ENCODE measurements at regions not wholly inside any gene's neighbourhood (a gene's known extent, or its start where the extent isn't known, plus 50 kb on each side); places are given as distances from the start of the nearest gene placed in this dataset.

DNA sequence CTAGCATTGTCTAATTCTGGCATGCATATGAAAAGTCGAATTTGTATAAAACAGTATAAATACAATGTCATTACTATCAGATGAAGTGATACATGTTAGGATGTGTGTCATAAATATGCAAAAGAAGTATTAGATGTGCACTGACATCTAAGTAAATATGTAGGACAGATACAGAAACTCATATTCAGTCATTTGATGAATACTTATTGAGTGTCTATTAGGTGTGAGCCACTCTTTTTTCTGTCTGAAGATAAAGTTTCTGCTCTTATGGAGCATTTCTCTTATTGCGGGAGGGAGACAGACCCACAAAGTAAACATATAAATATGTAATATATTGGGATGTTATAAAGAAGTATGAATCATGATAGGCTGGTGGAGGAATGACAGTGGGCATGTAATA, 426.6 kb upstream of the B3GALT2 start:
- no peak for DNase-seq

GRCh38 chr1:193609592-193609991, 423.2 kb upstream of the B3GALT2 start:
- no peak for DNase-seq

DNA sequence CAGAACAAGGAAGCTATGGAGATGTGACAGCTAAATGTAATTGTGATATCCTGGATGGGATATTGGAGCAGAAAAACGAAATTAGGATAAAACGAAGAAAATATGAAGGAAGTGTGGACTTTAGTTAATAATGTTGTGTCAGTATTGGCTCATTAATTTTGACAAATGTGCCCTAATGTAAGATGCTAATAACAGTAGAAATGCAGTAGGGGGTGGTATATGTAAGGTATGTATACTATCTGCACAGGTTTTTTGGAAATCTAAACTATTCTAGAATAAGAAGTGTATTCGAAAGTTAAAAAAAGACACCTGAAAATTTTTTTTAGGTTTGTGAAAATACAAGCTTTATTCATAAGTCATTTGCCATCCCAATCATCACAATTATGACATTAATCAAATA, 421.4 kb upstream of the B3GALT2 start:
- no peak for DNase-seq

GRCh38 chr1:193606035-193606434, 419.6 kb upstream of the B3GALT2 start:
- DNase-seq, result no peak

GRCh38 chr1:193602705-193603104, 416.3 kb upstream of the B3GALT2 start:
- no peak for DNase-seq

GRCh38 chr1:193593147-193593885, 406.9 kb upstream of the B3GALT2 start:
- no peak for DNase-seq

DNA sequence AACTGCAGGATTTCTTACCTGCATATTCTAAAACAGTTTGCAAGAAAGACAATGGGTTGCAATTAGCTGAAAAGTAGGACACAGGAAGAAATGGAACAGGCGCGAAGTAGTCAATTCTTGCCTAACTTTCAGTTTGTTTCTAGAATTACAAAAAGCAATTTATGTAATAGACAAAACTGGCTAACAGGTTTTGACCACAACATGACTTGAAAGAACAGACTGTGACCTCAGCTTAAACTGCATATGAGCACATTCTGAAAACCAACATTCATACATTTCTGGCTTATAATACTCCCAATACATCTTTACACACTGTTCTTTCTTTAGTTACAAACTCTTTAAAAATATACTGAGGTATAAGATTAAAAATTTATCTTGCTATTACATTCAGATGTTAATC, 405.9 kb upstream of the B3GALT2 start:
- DNase-seq, result no peak

GRCh38 chr1:193590102-193590501, 403.7 kb upstream of the B3GALT2 start:
- DNase-seq, result no peak

DNA sequence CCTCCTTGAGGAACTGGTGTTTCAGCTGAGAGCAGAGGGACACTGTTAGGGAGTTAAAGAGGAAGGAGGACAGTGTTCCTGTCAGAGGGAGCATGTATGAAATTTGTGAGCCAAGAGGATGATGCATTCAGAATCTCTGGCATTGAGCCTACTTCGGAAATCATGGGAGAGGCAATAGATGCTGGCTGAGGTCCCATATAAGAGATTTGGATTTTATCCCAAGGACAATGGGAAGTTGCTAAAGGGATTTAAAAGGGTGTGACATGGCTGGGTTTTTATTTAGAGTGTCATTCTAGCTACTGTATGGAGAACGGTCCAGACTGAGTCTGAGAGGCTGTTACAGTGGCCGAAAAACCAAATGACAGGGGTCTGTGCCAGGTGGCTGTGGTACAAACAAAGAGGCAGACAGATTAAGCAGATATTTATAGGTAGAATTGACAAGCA, 403.2 kb upstream of the B3GALT2 start:
- DNase-seq, result peak; percentile 58

GRCh38 chr1:193588311-193589082, 402.1 kb upstream of the B3GALT2 start:
- peak; percentile 77 for DNase-seq

DNA sequence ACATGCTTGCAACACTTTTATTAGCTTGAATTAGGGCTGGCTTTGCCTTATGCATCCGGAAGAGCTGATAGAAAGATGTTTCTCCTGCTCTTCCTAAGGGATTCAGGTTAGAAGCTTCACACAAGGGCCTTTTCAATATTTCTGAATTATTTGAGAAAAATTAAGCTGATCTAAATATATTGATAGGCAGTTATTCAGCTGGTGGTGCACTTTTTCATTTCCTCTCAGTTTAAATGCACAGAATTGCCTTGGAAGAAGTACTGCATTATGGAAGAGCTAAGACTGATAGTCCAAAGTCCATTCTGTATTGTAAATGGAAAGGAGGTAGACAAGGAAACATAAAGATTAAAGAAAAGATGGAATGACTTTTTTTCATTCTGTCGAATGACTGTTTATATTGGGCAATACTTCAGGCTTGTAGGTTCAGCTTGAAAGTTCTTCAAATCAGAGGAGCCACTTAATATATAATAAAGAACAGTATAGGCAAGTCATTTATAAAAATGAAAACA, 398.4 kb upstream of the B3GALT2 start:
- no peak for DNase-seq

DNA sequence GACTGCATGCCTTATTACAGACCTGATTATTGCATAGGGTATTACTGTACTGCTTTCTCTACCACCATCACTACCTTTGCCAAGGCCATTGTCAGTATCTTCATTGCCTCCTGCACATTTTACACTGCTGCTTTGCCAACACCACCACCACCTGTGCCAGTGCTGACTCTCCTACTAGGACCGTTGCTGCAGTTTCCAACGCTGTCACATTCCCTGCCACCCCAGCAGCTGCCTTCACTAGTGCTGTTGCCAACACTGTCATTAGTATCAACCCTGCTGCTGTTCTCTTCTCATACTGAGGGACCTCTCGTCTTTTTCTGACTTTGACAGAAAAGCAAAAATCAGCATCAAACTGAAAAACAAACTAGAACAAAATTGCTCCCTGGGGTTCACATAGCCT, 394.9 kb upstream of the B3GALT2 start:
- peak; percentile 85 for DNase-seq

- DNase-seq, result no peak
Observed at GRCh38 chr1:193580419-193580818, 394.0 kb upstream of the B3GALT2 start.

DNA sequence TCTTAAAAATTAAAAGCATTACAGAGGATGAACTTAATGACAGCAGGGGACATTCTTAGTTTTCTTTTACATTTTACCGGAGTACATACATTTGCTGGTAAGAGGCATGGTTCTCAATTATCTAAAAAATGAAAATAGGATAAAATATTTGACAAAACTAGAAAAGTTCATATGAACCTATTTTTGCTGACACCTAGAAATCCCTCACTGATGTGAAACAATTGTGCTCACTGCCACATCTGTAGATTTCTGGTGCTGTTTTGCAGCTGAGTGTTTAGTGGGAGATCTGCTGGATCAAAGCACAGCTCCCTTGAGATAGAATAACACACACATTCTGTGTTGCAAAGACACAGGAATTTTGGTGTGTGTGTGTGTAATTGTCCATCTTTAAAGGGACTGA, 392.9 kb upstream of the B3GALT2 start:
- no peak for DNase-seq

DNA sequence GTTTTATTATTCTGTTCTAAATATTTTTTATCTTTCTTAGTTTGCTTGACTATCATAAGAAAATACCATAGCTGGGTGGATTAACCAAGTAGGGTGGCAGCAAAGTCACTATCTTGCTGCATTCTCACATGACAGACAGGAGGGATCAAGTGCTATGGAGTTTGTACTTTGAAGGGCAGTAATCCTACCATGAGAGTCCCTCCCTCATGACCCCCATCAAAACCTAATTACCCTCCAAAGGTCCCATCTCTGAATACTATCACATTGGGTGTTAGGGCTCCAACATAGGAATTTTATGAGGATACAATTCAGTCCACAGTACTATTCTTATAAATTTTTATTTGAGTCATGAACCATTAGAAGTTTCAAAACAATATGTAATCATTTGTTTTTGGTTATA, 388.5 kb upstream of the B3GALT2 start:
- DNase-seq, result no peak

DNA sequence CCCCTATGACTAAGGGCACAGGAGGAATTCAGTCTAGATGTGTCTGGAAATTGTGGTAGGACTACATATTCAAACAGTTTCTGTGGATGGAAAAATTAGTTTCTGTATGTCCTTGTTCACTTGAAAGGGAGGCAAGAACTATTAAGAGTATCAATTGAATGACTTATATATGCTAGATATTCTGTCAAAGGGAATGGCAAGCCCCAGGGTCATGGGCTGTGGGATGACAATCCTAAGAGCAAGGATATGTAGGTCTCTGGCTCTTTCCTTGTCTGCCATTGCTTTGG, 383.5 kb upstream of the B3GALT2 start:
- no peak for DNase-seq

- no peak for DNase-seq
Observed at GRCh38 chr1:193569096-193569982, 382.9 kb upstream of the B3GALT2 start.

DNA sequence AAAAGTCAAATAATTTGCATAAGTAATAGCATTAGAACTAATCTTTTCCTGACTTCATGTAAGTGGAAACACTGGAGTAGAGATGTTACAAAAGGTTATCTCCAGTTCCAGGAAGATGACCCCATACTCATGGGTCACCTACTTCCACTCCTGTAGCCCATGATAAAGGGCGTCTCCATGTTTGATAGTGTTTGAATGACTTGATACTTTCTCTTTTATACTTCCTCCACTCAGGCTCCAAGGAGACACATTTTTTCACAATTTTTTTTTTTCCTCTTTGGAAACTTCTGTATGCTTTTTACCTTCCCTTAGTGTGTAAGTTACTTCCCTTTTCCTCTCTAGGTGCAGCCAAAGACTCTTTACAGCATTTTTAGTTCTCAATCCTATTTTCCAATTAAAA, 382.1 kb upstream of the B3GALT2 start:
- no peak for DNase-seq

- no peak for DNase-seq
Observed at GRCh38 chr1:193567937-193568336, 381.5 kb upstream of the B3GALT2 start.

DNA sequence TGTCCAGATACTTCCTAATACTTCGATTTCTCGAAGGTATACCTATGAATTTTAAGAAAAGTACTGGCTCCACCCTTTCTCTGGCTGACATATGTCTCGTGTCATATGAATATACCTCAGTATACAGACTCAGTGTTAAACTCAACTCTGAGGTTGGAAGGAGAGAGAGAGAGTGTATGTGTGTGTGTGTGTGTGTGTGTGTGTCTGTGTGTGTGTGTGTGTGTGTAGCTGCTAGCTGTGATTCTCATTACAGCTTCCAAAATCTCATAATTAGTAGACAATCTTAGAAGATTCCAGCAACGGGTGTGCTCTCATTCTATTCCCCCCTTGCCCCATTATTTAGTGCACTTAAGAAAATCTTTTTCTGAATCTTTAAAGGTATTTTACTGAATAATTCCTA, 380.3 kb upstream of the B3GALT2 start:
- no peak for DNase-seq

DNA sequence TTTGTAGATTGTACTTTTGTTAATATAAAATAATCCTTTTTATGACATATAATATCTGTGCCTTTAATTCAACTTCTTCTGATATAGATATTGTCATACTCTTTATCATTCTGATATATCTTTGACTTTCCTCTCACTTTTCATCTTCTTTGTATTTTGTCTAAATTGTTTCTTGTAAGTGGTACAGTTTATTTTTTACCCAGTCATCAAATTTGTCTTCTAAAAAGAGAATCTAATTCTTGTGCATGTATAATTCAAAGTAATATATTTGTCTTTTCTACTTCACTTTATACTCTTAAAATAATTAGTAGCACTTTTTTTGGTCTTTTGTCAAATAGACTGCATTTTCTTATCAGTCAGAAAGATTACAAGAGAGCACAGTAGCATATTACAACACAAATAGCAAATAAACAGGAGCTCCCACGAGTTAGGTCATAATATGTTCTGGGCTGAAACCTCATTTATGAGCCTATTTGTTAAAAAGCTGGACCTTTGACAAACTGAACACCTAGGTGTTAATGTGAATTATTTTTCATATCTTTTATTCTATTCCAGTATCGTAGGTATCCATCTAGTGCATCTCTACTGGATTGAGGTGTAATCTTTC, 379.7 kb upstream of the B3GALT2 start:
- no peak for DNase-seq

- no peak for DNase-seq
Observed at GRCh38 chr1:193562121-193562520, 375.7 kb upstream of the B3GALT2 start.

DNA sequence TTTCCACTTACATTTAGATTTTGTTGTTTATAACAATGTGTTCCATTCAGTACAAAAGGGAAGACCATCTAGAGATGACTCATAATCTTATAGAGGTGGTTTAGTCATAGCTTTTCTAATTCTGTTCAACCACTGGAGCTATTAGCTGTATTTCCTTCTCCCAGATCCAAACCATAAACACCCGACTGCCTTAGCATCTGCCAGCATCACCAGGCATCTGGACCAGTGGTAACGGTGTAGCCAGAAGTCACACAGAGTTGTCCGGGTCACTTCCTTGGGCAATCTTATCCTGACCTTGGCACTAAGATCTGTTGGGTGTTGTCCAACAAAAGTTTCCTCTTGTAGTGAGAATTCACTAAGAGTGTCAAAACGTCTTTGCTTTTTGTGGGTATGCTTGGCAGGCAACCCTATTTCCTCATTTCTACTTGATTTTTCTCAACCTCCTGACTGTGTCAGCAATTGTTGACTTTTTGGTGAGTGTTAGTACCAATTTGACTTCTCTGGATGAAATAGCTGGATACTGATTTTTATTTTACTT, 372.1 kb upstream of the B3GALT2 start:
- DNase-seq, result no peak
